NCI-H2196 treated with DMSO at 0.1 percent for 48 hours (cell line): ENCODE measurements at regions not wholly inside any gene's neighbourhood (a gene's known extent, or its start where the extent isn't known, plus 50 kb on each side); places are given as distances from the start of the nearest gene placed in this dataset.
"Not testable (repeated sequence)": the region's sequence is repeated elsewhere in the genome, so short reads cannot be mapped to it uniquely, and the experiment has no call there.

Source experiments
- DNase-seq: peaks from one replicate; lab custom pipeline; 2025; ENCODE audit not compliant: unreplicated experiment; lab: John Stamatoyannopoulos, UW

DNA sequence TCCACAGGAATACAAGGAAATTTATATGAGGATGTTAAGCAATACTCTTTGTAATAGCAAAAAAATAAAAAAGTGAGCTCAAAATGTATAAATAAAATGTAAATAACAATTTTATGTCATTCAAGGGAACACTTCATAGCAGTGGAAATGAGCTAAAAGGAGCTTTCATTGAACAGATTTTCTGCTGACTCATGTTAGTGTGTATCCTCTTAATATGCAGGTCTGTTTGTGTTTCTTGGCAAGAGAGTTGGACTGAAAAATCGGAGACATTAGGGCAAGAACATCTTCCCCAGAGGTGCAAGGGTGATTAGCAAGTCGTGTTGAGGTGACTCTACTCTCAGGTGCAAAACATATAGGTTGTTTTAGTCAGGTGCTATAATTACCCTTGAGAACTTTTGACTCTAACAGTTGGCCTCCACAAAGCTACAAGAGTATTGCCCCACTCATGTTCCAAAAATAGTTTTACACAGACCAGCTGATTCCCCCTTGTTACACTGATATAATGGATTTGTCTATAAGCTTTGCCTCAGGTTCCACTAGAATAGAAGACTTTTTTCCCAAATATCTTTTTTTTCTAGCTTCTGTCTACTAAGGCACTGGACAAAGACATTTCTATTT is 702.9 kb downstream of the TENT5A start:
- DNase-seq: no peak

GRCh38 chr6:81031416-81031815 is 721.1 kb downstream of the TENT5A start:
- DNase-seq: no peak

DNA sequence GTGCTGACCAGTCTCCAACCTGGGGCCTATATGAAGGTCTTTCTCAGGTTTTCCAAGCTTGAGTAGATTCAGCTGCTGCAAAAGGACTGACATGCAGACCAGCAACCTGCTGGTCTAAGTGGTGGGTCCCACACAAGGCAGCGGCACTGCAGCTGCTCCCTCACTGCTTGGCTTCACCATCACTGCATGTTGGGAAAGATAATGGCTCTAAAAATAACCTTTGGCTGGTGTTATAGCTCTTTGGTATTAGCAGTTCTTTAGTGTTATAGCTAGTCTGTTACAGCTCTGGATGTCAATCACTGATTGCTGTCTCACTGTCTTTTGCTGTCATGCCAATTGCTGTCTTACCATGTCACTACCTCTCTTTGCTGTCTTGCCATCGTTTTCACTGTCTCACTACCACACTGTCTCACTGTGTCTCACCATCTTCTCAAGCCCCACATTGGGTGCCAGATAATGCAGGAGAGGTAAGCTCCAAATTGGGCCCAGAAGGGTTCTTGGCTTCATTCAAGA is 726.4 kb downstream of the TENT5A start:
- no peak for DNase-seq

DNA sequence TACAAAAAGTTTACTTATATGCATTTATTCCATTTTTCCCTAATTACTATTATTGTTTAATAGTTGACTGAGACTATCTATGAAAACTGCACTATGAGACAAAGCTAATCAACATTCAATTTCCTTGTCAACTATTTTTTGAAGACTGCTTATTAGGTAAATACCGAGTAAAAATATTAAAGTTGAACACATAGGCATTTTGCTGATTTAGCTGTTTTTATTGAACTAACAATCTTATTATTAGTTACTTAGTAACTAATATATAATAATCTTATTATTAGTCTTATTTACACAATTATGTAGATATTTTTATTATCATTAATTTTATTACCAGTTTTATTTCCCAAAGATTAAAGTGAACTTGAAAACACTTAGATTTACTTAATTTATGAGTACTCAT is 728.8 kb downstream of the TENT5A start:
- DNase-seq: no peak

GRCh38 chr6:81023007-81023582 is 729.4 kb downstream of the TENT5A start:
- DNase-seq: no peak

- DNase-seq: not testable (repeated sequence)
Observed at GRCh38 chr6:81017586-81017985, 734.9 kb downstream of the TENT5A start.

- DNase-seq: no peak
Observed at GRCh38 chr6:81003894-81004293, 748.6 kb downstream of the TENT5A start.

DNA sequence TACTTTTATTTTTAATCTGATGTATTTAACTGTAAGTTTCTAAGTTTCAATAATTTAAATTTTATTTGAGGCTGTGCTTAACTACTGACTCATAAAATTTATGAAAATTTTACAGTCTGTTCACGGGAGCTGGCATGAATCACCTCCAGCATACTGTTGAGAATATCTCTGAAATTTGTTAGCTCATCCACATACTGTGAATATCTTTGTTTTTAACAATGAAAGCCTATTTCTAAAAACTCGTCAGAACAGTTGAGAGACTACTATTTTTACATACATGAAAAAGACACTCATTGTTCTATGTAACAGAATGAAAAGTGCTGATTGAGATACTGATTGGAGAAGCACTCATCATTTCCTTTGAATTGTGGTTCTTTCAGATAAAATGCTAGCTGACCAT is 749.3 kb downstream of the TENT5A start:
- no peak for DNase-seq

- no peak for DNase-seq
Observed at GRCh38 chr6:81002126-81002525, 750.4 kb downstream of the TENT5A start.

DNA sequence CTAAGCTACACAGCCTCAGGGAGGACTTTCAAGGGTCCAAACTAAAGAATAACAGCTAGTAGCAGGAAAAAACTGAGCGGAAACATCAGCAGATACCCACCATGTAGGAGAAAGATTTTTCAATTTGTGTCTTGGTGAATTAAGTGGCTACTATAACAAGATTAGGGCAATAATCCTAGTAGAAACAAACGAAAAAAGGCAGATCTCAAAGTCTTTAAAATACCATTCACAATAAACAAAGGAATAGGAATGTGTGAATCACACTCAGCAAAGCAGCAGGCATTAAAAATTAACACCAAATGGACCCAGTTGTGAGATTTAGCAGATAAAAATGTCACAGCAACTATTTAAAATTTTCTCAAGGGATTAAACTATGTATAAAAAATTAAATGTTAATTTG is 761.2 kb downstream of the TENT5A start:
- DNase-seq: no peak

- DNase-seq: no peak
Observed at GRCh38 chr6:80988892-80989291, 763.6 kb downstream of the TENT5A start.

GRCh38 chr6:80988286-80988685 is 764.2 kb downstream of the TENT5A start:
- DNase-seq: no peak

GRCh38 chr6:80981226-80981625 is 771.3 kb downstream of the TENT5A start:
- DNase-seq: not testable (repeated sequence)

DNA sequence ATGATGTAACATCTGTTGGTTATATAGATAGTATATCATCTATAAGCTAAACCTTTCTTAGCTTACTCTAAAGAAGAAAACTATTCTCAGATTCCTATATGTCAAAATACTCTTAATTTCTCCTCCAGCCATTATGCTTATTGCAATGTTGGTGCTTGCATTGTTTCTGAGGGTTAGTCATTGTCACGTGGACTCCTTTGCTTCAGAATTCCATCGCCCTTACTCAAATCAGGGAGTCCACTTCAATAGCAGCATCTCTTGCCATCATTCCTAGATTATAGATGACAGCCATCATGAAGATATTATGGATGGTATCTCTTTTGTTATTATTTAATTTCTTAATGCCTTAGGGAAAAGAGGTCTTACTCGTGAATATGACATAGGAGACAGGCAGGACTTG is 776.1 kb downstream of the TENT5A start:
- no peak for DNase-seq

- DNase-seq: no peak
Observed at GRCh38 chr6:80974579-80974978, 777.9 kb downstream of the TENT5A start.

DNA sequence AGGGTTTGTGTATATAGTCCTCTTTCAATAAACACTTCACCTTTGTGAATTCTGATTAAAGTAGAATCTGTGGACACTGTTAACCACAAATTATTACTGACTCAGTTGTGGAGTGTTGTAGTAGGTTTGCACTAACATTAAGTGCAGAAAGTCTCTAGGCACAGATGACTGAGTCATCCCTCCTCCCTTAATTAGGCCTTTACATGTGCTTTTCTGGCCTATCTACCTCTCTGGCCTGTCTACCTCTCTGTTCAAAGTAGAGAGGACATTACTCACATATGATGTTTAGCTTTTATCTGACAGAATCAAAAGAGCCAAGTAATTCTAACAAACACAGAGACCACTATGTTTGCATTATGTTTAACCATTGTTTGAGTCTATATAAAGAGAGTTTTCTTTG is 783.0 kb downstream of the TENT5A start:
- DNase-seq: no peak

DNA sequence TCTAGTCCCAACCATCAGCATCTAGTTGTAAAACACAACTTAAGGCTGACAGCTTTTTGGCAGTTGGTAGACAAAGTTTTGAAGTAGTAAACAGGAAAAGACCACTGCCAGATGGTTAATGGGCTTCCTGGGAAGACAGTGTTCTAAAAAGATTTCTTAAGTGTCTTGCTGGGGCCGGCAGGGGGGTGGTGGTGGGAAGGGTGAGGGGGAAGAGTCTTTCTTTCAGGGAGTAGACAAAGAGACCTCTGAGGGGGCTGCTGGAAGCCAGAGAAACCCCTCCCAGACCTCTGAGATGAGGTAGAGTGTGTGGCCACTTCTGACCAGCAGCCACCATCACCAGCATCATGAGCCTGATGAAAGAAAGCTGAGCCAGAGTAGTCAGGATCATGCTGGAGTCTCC is 784.9 kb downstream of the TENT5A start:
- DNase-seq: no peak

- no peak for DNase-seq
Observed at GRCh38 chr6:80962382-80962781, 790.1 kb downstream of the TENT5A start.

GRCh38 chr6:80961166-80961565 is 791.3 kb downstream of the TENT5A start:
- DNase-seq: no peak

DNA sequence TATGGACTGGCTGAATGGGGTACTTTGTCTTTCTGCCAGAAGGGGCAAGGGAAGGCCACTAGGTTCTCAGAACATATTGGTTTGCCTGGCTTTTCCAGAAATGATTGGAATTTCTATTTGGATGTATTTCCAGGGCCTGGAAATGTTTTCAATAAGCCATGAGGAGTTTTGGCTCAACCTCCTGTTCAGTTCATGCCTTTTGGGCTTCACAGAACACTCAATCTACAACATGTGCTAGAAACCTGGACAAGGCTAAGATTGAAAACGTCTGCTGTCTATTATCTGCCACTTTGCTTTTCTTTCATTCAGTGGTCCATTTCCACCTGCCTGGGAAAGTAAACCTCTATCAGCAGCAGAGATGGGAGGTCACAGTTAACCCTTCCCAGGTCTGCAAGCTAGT is 793.4 kb downstream of the TENT5A start:
- DNase-seq: no peak

- DNase-seq: no peak
Observed at GRCh38 chr6:80956898-80957297, 795.6 kb downstream of the TENT5A start.

DNA sequence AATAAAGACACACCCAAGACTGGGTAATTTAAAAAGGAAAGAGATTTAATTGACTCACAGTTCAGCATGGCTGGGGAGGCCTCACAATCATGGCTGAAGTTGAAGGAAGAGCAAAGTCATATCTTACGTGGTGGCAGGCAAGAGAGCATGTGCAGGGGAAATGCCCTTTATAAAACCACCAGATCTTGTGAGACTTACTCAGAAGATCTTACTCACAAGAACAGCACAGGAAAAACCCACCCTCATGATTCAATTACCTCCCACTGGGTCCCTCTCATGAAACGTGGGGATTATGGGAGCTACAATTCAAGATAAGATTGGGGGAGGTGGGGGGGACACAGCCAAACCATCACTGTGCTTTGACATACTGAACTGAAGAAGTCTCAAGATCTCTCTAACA is 800.0 kb downstream of the TENT5A start:
- DNase-seq: not testable (repeated sequence)

- DNase-seq: no peak
Observed at GRCh38 chr6:80946402-80946801, 806.1 kb downstream of the TENT5A start.
